ENCODE measurements at regions not wholly inside any gene's neighbourhood (a gene's known extent, or its start where the extent isn't known, plus 50 kb on each side); places are given as distances from the start of the nearest gene placed in this dataset.

- DNase-seq (ENCODE audit: extremely low read depth, low read depth), result no peak
- no peak for TF ChIP-seq CTCF (IDR thresholded peaks at IDR 0.05; ENCODE audit: low read depth, low read length)
Observed at GRCh38 chr6:2557181-2557720, 193.5 kb downstream of the MYLK4 start.

DNA sequence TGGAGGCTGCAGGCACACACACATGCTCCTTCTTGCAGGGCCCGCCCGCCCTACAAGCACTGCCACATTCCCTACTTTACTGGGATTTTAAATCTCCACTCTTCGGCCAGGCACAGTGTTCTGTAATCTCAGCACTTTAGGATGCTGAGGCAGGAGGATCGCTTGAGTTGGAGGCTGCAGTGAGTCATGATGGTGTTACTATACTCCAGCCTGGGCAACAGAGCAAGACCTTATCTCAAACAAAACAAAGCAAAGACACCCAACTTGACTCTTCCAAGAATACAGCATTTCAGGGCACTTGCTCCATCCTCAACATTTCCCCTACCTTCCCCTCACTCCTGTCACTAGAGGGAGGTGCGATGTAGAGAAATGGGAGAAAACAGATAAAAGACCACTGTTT, 194.0 kb downstream of the MYLK4 start:
- DNase-seq (ENCODE audit: extremely low read depth, low read depth), result no peak
- TF ChIP-seq CTCF (IDR thresholded peaks at IDR 0.05; ENCODE audit: low read depth, low read length), result no peak

GRCh38 chr6:2554651-2555260, 196.0 kb downstream of the MYLK4 start:
- TF ChIP-seq CTCF (IDR thresholded peaks at IDR 0.05; ENCODE audit: low read depth, low read length), result no peak
- DNase-seq (ENCODE audit: extremely low read depth, low read depth), result no peak

GRCh38 chr6:2552526-2553154, 198.1 kb downstream of the MYLK4 start:
- DNase-seq (ENCODE audit: extremely low read depth, low read depth), result no peak
- TF ChIP-seq CTCF (IDR thresholded peaks at IDR 0.05; ENCODE audit: low read depth, low read length), result no peak

GRCh38 chr6:2551705-2552104, 199.0 kb downstream of the MYLK4 start:
- no peak for DNase-seq (ENCODE audit: extremely low read depth, low read depth)
- TF ChIP-seq CTCF (IDR thresholded peaks at IDR 0.05; ENCODE audit: low read depth, low read length), result no peak

DNA sequence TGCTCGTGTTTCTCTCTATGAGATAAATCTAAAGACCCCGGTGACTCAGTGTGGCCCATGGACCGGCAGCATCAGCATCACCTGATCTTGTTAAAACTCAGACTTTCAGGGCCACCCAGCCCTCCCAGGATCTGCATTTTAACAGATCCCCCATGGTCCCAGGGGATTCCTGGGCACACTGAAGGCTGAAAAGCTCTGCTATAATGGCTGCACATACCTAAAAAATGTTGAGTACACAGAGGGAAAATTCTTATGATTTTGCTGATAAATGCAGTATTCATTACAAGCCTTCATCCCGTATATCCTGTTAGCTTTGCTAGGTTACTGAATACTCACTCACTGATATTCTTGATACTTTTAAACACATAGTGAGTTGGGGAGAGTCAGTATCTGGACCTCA, 200.5 kb downstream of the MYLK4 start:
- no peak for TF ChIP-seq CTCF (IDR thresholded peaks at IDR 0.05; ENCODE audit: low read depth, low read length)
- no peak for DNase-seq (ENCODE audit: extremely low read depth, low read depth)

DNA sequence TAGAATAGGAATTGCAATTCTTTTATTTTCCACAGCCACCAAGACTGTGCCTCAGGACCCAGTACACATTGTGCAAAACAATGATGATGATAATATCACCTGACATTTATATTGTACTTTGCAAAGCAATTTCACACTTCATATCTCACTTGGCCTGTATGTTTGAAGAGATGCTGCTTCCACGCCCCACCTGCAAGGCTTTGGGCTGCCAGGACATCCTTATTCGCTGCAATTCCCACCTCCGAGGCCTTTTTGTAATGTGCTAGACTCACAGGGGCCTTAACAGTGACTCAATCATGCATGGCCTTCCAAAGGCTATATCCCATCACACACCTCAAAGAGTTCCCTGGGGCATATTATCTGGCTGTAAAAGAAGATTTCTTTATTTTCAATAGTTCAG, 200.9 kb downstream of the MYLK4 start:
- no peak for TF ChIP-seq CTCF (IDR thresholded peaks at IDR 0.05; ENCODE audit: low read depth, low read length)
- DNase-seq (ENCODE audit: extremely low read depth, low read depth), result no peak

All from AG09319 (cell line).